NCI-H526 treated with DMSO at 0.1 percent for 48 hours (cell line): ENCODE measurements at regions not wholly inside any gene's neighbourhood (a gene's known extent, or its start where the extent isn't known, plus 50 kb on each side); places are given as distances from the start of the nearest gene placed in this dataset.

ENCODE experiments used
- DNase-seq: peaks from one replicate; lab custom pipeline; 2025; lab: John Stamatoyannopoulos, UW

- no peak for DNase-seq
Measured at GRCh38 chr4:45646885-45647590, 476.8 kb downstream of the GABRG1 start.

- no peak for DNase-seq
Measured at GRCh38 chr4:45640281-45640680, 483.6 kb downstream of the GABRG1 start.

- no peak for DNase-seq
Measured at GRCh38 chr4:45638641-45639040, 485.2 kb downstream of the GABRG1 start.

- DNase-seq, result no peak
Measured at GRCh38 chr4:45636175-45636574, 487.7 kb downstream of the GABRG1 start.

GRCh38 chr4:45629717-45630116, 494.1 kb downstream of the GABRG1 start:
- no peak for DNase-seq

GRCh38 chr4:45621971-45622370, 501.9 kb downstream of the GABRG1 start:
- DNase-seq, result no peak

- no peak for DNase-seq
Measured at GRCh38 chr4:45620808-45621207, 503.0 kb downstream of the GABRG1 start.

GRCh38 chr4:45596379-45597101, 527.3 kb downstream of the GABRG1 start:
- no peak for DNase-seq

- no peak for DNase-seq
Measured at GRCh38 chr4:45580334-45580733, 543.5 kb downstream of the GABRG1 start.

- no peak for DNase-seq
Measured at GRCh38 chr4:45578874-45579273, 545.0 kb downstream of the GABRG1 start.

- DNase-seq, result no peak
Measured at GRCh38 chr4:45576275-45576674, 547.6 kb downstream of the GABRG1 start.

GRCh38 chr4:45569619-45570018, 554.2 kb downstream of the GABRG1 start:
- no peak for DNase-seq

GRCh38 chr4:45568694-45569093, 555.2 kb downstream of the GABRG1 start:
- no peak for DNase-seq

- DNase-seq, result no peak
Measured at GRCh38 chr4:45566896-45567603, 556.8 kb downstream of the GABRG1 start.

GRCh38 chr4:45554423-45554822, 569.4 kb downstream of the GABRG1 start:
- DNase-seq, result no peak

GRCh38 chr4:45550766-45551366, 573.0 kb downstream of the GABRG1 start:
- no peak for DNase-seq

GRCh38 chr4:45539142-45539814, 584.6 kb downstream of the GABRG1 start:
- DNase-seq, result no peak

GRCh38 chr4:45530498-45530897, 593.4 kb downstream of the GABRG1 start:
- no peak for DNase-seq

- no peak for DNase-seq
Measured at GRCh38 chr4:45527160-45527559, 596.7 kb downstream of the GABRG1 start.

GRCh38 chr4:45518832-45519231, 605.0 kb downstream of the GABRG1 start:
- no peak for DNase-seq

GRCh38 chr4:45502471-45502870, 621.4 kb downstream of the GABRG1 start:
- DNase-seq, result no peak

- no peak for DNase-seq
Measured at GRCh38 chr4:45484740-45485139, 639.1 kb downstream of the GABRG1 start.
